MCF 10A (cell line): ENCODE measurements at regions not wholly inside any gene's neighbourhood (a gene's known extent, or its start where the extent isn't known, plus 50 kb on each side); places are given as distances from the start of the nearest gene placed in this dataset.

Experiments used
- BruUV-seq: library from RNA; stranded (reverse); fragments of 400-500 nt; replicated peaks from 2 replicates; lab custom pipeline; 2021; lab: Mats Ljungman, UMichigan
- CTCF ChIA-PET: fragments of 300-600 bp; sonication (Branson Sonifier 250); formaldehyde crosslinking; extraction: SDS; loops from one replicate; lab custom pipeline; 2021; ENCODE audit warnings: antibody characterized with exemption, inconsistent platforms; lab: Yijun Ruan, JAX
- POLR2A ChIA-PET: fragments of 300-600, 350-650 bp; sonication (Branson Sonifier 250); formaldehyde crosslinking; extraction: SDS; loops from one replicate; lab custom pipeline; 2020; ENCODE audit warnings: antibody characterized with exemption, inconsistent platforms; lab: Yijun Ruan, JAX
- DNase-seq: peaks from one replicate; pipeline ENCODE4 v3.0.0-alpha.2; 2018; ENCODE audit not compliant: unreplicated experiment
- H3K27ac Mint-ChIP-seq: one replicate; pipeline ENCODE4 v1.8.0; 2022; ENCODE audit warnings: mild to moderate bottlenecking, low read depth, mixed read lengths; ENCODE audit not compliant: unreplicated experiment
- H3K27me3 Mint-ChIP-seq: one replicate; pipeline ENCODE4 v1.8.0; 2022; ENCODE audit warnings: mixed read lengths; ENCODE audit not compliant: insufficient read depth, unreplicated experiment
- H3K36me3 Mint-ChIP-seq: one replicate; pipeline ENCODE4 v1.8.0; 2022; ENCODE audit warnings: mild to moderate bottlenecking, moderate library complexity, mixed read lengths; ENCODE audit not compliant: insufficient read depth, unreplicated experiment
- H3K4me1 Mint-ChIP-seq: one replicate; pipeline ENCODE4 v1.8.0; 2022; ENCODE audit warnings: mixed read lengths; ENCODE audit not compliant: insufficient read depth, unreplicated experiment
- H3K4me3 Mint-ChIP-seq: one replicate; pipeline ENCODE4 v1.8.0; 2022; ENCODE audit warnings: mild to moderate bottlenecking, moderate library complexity, mixed read lengths; ENCODE audit not compliant: unreplicated experiment
- H3K9me3 Mint-ChIP-seq: one replicate; pipeline ENCODE4 v1.8.0; 2022; ENCODE audit warnings: mixed read lengths; ENCODE audit not compliant: unreplicated experiment
- intact Hi-C: fragments of 100-400 bp; cut with micrococcal nuclease; formaldehyde crosslinking; loops from 2 replicates; pipeline ENCODE4 v1.14.1; 2022
- TF ChIP-seq, protein P1 (sequence below): fragments of 200-600 bp; IDR thresholded peaks from one replicate; pipeline ENCODE4 v1.8.0; 2022; ENCODE audit warnings: antibody characterized with exemption, mild to moderate bottlenecking; ENCODE audit not compliant: unreplicated experiment

DNA sequence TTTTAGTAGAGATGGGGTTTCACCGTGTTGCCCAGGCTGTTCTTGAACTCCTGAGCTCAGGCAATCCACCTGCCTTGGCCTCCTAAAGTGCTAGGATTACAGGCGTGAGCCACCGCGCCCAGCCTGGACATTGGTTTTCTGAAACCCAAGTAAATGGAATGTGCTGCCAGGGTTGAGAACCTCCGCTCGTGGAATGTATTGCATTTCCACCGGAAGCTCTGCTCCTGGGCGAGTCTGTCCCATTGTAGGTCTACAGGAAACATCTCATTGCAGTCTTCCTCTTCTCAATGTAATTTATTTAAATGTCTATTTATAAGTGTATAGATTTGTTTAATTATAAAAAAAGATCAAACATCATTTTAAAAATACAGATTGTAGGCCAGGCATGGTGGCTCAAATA lies 57.4 kb upstream of the HAPSTR1 start:
- intact Hi-C loops = loop anchor here (5.0 kb wide), 1 partner anchor 467 kb away; no protein-coding TSS in a partner anchor
- BruUV-seq = no TSS peak
- H3K27ac Mint-ChIP-seq = no peak overlapping the region

DNA sequence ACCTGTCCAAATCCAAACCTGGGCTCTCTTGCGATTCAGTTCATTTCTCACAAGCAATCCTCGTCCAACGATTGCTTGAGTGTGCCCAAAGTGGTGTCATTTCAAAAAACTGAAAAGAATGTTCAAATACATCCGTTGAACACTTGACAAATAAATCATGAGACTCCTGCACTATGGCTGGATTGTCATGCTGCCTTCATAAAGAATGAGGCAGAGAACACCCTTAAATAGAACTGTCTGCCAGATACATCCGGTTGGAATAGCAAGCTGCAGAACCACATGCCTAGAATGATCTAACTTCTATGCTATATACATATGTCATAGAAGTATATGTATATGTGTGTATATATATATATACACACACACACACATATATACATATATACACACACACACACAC lies 55.4 kb upstream of the HAPSTR1 start:
- Mint-ChIP-seq H3K27ac (no peak overlapping the region), H3K27me3 (no peaks in the 10 kb centered on the region), H3K36me3 (no peaks in the 10 kb centered on the region), H3K4me1 (no peaks in the 10 kb centered on the region), H3K9me3 (no peaks in the 10 kb centered on the region), H3K4me3 (no peak overlapping the region)
- BruUV-seq = no TSS peak
- no peak for DNase-seq
- ChIA-PET POLR2A (no interaction called here), CTCF (interaction anchor here (0.5 to 1.3 kb wide), 3 partner anchors 11 to 400 kb away, joined by 3 to 4 read pairs (median 4); no protein-coding TSS in a partner anchor)
- TF ChIP-seq, protein P1, sequence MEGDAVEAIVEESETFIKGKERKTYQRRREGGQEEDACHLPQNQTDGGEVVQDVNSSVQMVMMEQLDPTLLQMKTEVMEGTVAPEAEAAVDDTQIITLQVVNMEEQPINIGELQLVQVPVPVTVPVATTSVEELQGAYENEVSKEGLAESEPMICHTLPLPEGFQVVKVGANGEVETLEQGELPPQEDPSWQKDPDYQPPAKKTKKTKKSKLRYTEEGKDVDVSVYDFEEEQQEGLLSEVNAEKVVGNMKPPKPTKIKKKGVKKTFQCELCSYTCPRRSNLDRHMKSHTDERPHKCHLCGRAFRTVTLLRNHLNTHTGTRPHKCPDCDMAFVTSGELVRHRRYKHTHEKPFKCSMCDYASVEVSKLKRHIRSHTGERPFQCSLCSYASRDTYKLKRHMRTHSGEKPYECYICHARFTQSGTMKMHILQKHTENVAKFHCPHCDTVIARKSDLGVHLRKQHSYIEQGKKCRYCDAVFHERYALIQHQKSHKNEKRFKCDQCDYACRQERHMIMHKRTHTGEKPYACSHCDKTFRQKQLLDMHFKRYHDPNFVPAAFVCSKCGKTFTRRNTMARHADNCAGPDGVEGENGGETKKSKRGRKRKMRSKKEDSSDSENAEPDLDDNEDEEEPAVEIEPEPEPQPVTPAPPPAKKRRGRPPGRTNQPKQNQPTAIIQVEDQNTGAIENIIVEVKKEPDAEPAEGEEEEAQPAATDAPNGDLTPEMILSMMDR = no peak
- intact Hi-C loops = no loop called here

More for the DNA sequence above, 57.4 kb upstream of the HAPSTR1 start:
- no peaks in the 10 kb centered on the region for H3K9me3 Mint-ChIP-seq
- no peaks in the 10 kb centered on the region for H3K4me1 Mint-ChIP-seq
- H3K27me3 Mint-ChIP-seq = no peaks in the 10 kb centered on the region
- CTCF ChIA-PET = interaction anchor here (0.5 to 2.8 kb wide), 10 partner anchors 10 to 438 kb away, joined by 3 to 15 read pairs (median 4); no protein-coding TSS in a partner anchor
- TF ChIP-seq, protein P1 = no peak
- H3K4me3 Mint-ChIP-seq = no peak overlapping the region
- H3K36me3 Mint-ChIP-seq = no peaks in the 10 kb centered on the region
- POLR2A ChIA-PET = interaction anchor here (1.2 kb wide), 1 partner anchor 57 kb away, joined by 9 read pairs; the partner anchor contains the start of gene HAPSTR1
- no peak for DNase-seq

DNA sequence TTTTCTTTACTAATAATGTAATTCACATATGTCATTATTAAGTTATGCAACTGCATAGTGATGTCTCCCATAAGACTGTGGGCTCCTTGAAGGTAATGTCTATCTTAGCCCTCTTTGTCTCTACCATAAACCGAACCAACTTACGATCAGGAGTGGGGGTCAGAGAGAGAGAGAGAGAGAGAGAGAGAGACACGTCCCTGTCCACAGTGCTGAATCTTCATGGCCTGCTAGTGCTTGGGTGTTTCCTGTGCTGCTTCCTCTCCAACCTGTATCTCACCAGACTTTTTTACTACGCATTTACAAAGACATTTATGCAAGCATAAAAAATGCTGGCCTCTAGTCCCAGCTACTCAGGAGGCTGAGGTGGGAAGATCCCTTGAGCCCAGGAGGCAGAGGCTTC lies 52.2 kb upstream of the HAPSTR1 start:
- Mint-ChIP-seq H3K9me3 (no peaks in the 10 kb centered on the region), H3K4me1 (no peaks in the 10 kb centered on the region), H3K27ac (no peak overlapping the region), H3K36me3 (no peaks in the 10 kb centered on the region), H3K27me3 (no peaks in the 10 kb centered on the region), H3K4me3 (no peak overlapping the region)
- peak; percentile 46 for DNase-seq
- intact Hi-C loops = no loop called here
- ChIA-PET POLR2A (no interaction called here), CTCF (interaction anchor here (0.7 to 0.9 kb wide), 2 partner anchors 8 to 30 kb away, joined by 3 to 5 read pairs; no protein-coding TSS in a partner anchor)
- no TSS peak for BruUV-seq
- TF ChIP-seq, protein P1 = no peak

DNA sequence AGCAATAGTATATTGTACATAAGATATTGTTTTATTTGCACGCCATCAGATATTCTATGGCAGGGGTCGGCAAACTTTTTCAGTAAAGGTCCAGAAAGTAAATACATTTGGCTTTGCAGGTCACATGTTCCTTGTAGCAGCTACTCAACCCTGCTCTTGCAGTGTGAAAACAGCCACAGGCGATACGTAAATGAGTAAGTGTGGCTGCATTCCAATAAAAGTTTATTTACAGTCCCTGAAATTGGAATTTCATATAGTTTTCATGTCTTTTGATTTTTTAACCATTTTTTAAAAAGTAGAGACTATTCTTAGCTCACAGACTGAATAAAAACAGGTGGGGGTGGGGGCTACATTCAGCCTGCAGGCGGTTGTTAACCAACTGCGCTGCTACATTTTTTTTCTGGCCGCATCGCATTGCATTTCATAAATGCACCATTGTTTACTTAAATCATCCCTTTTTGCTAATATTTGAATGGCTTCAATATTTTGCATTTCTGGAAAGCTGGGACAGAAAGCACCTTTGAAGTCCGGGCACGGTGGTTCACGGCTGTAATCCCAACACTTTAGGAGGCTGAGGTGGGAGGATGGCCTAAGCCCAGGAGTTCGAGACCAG lies 50.5 kb upstream of the HAPSTR1 start:
- no TSS peak for BruUV-seq
- CTCF ChIA-PET = interaction anchor here (0.7 to 2.7 kb wide), 4 partner anchors 8 to 106 kb away, joined by 3 to 12 read pairs (median 6); no protein-coding TSS in a partner anchor
- Mint-ChIP-seq H3K4me3 (no peak overlapping the region), H3K36me3 (no peaks in the 10 kb centered on the region), H3K27ac (no peak overlapping the region), H3K27me3 (no peaks in the 10 kb centered on the region), H3K4me1 (no peaks in the 10 kb centered on the region), H3K9me3 (no peaks in the 10 kb centered on the region)
- POLR2A ChIA-PET = interaction anchor here (0.5 kb wide), 1 partner anchor 25 kb away, joined by 3 read pairs; no protein-coding TSS in a partner anchor
- DNase-seq = peak; percentile 18
- intact Hi-C loops = no loop called here
- TF ChIP-seq, protein P1 = no peak
